Peyer's patch (tissue), 4 donors: ENCODE measurements at regions not wholly inside any gene's neighbourhood (a gene's known extent, or its start where the extent isn't known, plus 50 kb on each side); places are given as distances from the start of the nearest gene placed in this dataset.

Experiments used
- DNase-seq, 3 donors: peaks; one replicate each; pipeline ENCODE4 v3.0.0-alpha.2; 2017 to 2019
- H3K27ac ChIP-seq, 4 donors: fragments of 200-600 bp; sonication (generic); one replicate each; pipeline ENCODE4 v1.5.1; 2016 to 2019
- H3K27me3 ChIP-seq, 2 donors: fragments of 200-600 bp; sonication (generic); one replicate each; pipeline ENCODE4 v1.5.1; 2019
- H3K36me3 ChIP-seq, 3 donors: fragments of 200-600 bp; sonication (generic); one replicate each; pipeline ENCODE4 v1.5.1; 2016 to 2019
- H3K4me1 ChIP-seq, 4 donors: fragments of 200-600 bp; sonication (generic); one replicate each; pipeline ENCODE4 v1.5.1; 2016 to 2019
- H3K4me3 ChIP-seq, 4 donors: fragments of 200-600 bp; sonication (generic); 1 replicate in 3 of 4; 2 replicates in 1 of 4; pipeline ENCODE4 v1.5.1; 2016 to 2019; ENCODE audit warnings: mild to moderate bottlenecking in 1 of 4
- H3K9me3 ChIP-seq, 4 donors: fragments of 200-600 bp; sonication (generic); one replicate each; pipeline ENCODE4 v1.5.1; 2016 to 2019; ENCODE audit warnings: mild to moderate bottlenecking in 1 of 4
- CTCF ChIP-seq, 6 experiments: fragments of 450-650 bp in 4 of 6; fragments of 200-600 bp in 2 of 6; sonication (generic) in 1 of 6; IDR thresholded peaks; one replicate each; pipeline ENCODE4 v1.5.1; 2017 to 2019; ENCODE audit warnings: antibody characterized with exemption in 6 of 6, mild to moderate bottlenecking in 3 of 6, moderate library complexity in 1 of 6
- POLR2A ChIP-seq, 2 donors: fragments of 450-650 bp; IDR thresholded peaks; one replicate each; pipeline ENCODE4 v1.5.1; 2017; ENCODE audit warnings: antibody characterized with exemption in 2 of 2, mild to moderate bottlenecking in 2 of 2, moderate library complexity in 2 of 2

GRCh38 chr10:53239873-53240272 lies 467.3 kb upstream of the MBL2 start:
- DNase-seq = no peak
- Histone ChIP-seq H3K4me3 (no peak overlapping the region), H3K27me3 (no peaks in the 10 kb centered on the region), H3K9me3 (no peaks in the 10 kb centered on the region), H3K27ac (no peak overlapping the region), H3K36me3 (no peaks in the 10 kb centered on the region), H3K4me1 (no peaks in the 10 kb centered on the region)
- TF ChIP-seq POLR2A (IDR thresholded peaks at IDR 0.05) = no peak
- TF ChIP-seq CTCF (IDR thresholded peaks at IDR 0.05) = no peak

GRCh38 chr10:53236941-53237340 lies 464.4 kb upstream of the MBL2 start:
- H3K9me3 ChIP-seq = no peaks in the 10 kb centered on the region
- H3K27me3 ChIP-seq = no peaks in the 10 kb centered on the region
- H3K4me3 ChIP-seq = no peak overlapping the region
- DNase-seq = no peak
- no peak overlapping the region for H3K27ac ChIP-seq
- TF ChIP-seq CTCF (IDR thresholded peaks at IDR 0.05) (no peak), POLR2A (IDR thresholded peaks at IDR 0.05) (no peak)
- H3K4me1 ChIP-seq = no peaks in the 10 kb centered on the region
- no peaks in the 10 kb centered on the region for H3K36me3 ChIP-seq

GRCh38 chr10:53233749-53234148 lies 461.2 kb upstream of the MBL2 start:
- H3K4me1 ChIP-seq = no peaks in the 10 kb centered on the region
- no peak overlapping the region for H3K4me3 ChIP-seq
- no peak overlapping the region for H3K27ac ChIP-seq
- DNase-seq = no peak
- H3K27me3 ChIP-seq = no peaks in the 10 kb centered on the region
- TF ChIP-seq POLR2A (IDR thresholded peaks at IDR 0.05) (no peak), CTCF (IDR thresholded peaks at IDR 0.05) (no peak)
- no peaks in the 10 kb centered on the region for H3K9me3 ChIP-seq
- no peaks in the 10 kb centered on the region for H3K36me3 ChIP-seq

GRCh38 chr10:53230651-53231050 lies 458.1 kb upstream of the MBL2 start:
- Histone ChIP-seq H3K27ac (no peak overlapping the region), H3K27me3 (no peaks in the 10 kb centered on the region), H3K36me3 (no peaks in the 10 kb centered on the region), H3K4me1 (no peaks in the 10 kb centered on the region), H3K9me3 (no peaks in the 10 kb centered on the region), H3K4me3 (no peak overlapping the region)
- no peak for DNase-seq
- TF ChIP-seq POLR2A (IDR thresholded peaks at IDR 0.05) (no peak), CTCF (IDR thresholded peaks at IDR 0.05) (no peak)

- H3K27ac ChIP-seq = no peak overlapping the region
- DNase-seq = no peak
- H3K36me3 ChIP-seq = no peaks in the 10 kb centered on the region
- H3K4me1 ChIP-seq = no peaks in the 10 kb centered on the region
- no peak for TF ChIP-seq CTCF (IDR thresholded peaks at IDR 0.05)
- TF ChIP-seq POLR2A (IDR thresholded peaks at IDR 0.05) = no peak
- H3K9me3 ChIP-seq = no peaks in the 10 kb centered on the region
- H3K4me3 ChIP-seq = no peak overlapping the region
- no peaks in the 10 kb centered on the region for H3K27me3 ChIP-seq
Observed at GRCh38 chr10:53223851-53224250, 451.3 kb upstream of the MBL2 start.

- H3K9me3 ChIP-seq = no peaks in the 10 kb centered on the region
- TF ChIP-seq POLR2A (IDR thresholded peaks at IDR 0.05) (no peak), CTCF (IDR thresholded peaks at IDR 0.05) (no peak)
- no peaks in the 10 kb centered on the region for H3K27me3 ChIP-seq
- no peak overlapping the region for H3K4me3 ChIP-seq
- DNase-seq = no peak
- no peaks in the 10 kb centered on the region for H3K4me1 ChIP-seq
- no peak overlapping the region for H3K27ac ChIP-seq
- no peaks in the 10 kb centered on the region for H3K36me3 ChIP-seq
Observed at GRCh38 chr10:53222806-53223205, 450.2 kb upstream of the MBL2 start.
